ENCODE measurements at regions not wholly inside any gene's neighbourhood (a gene's known extent, or its start where the extent isn't known, plus 50 kb on each side); places are given as distances from the start of the nearest gene placed in this dataset.

DNA sequence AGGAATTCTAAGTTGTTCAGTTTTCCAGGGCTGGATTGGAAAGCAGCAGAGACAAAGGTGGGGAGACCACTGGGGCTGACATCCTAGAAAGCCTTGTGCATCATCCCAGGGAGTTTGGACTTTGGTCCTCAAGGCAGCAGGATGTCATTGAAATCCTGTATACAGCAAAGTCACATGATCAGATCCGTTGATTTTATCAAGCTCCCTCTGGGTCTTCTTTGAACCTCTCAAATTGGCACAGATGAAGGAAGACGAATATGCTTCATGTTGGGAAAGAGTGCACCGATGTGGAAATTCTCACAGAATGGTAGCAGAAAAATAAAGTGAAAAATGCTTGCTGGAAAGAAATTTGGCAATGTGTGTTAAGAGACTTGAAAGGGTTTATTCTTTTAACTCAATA is 149.8 kb upstream of the TMTC4 start:
- H3K9ac ChIP-seq (ENCODE audit: control insufficient read depth, extremely low read depth, insufficient read depth, low read length): no peak overlapping the region
- FAIRE-seq (no peak), DNase-seq (ENCODE audit: low read depth, low spot score) (no peak)
- H3K9me1 ChIP-seq (ENCODE audit: control insufficient read depth, extremely low read depth, insufficient read depth, low read length): no peaks in the 10 kb centered on the region
- H3K9me3 ChIP-seq (ENCODE audit: control insufficient read depth, low read depth, low read length): no peaks in the 10 kb centered on the region
- no peak for TF ChIP-seq EZH2 (IDR thresholded peaks at IDR 0.05; ENCODE audit: low read length)
- TF ChIP-seq, protein P1, sequence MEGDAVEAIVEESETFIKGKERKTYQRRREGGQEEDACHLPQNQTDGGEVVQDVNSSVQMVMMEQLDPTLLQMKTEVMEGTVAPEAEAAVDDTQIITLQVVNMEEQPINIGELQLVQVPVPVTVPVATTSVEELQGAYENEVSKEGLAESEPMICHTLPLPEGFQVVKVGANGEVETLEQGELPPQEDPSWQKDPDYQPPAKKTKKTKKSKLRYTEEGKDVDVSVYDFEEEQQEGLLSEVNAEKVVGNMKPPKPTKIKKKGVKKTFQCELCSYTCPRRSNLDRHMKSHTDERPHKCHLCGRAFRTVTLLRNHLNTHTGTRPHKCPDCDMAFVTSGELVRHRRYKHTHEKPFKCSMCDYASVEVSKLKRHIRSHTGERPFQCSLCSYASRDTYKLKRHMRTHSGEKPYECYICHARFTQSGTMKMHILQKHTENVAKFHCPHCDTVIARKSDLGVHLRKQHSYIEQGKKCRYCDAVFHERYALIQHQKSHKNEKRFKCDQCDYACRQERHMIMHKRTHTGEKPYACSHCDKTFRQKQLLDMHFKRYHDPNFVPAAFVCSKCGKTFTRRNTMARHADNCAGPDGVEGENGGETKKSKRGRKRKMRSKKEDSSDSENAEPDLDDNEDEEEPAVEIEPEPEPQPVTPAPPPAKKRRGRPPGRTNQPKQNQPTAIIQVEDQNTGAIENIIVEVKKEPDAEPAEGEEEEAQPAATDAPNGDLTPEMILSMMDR (optimal IDR thresholded peaks at IDR 0.05 in 1 of 3, IDR thresholded peaks at IDR 0.05 in 1 of 3, conservative IDR thresholded peaks at IDR 0.05 in 1 of 3; ENCODE audit: extremely low read depth in 1 of 3, insufficient read depth in 2 of 3, low read length in 3 of 3): no peak
- H3K36me3 ChIP-seq (ENCODE audit: control insufficient read depth in 2 of 2, extremely low read depth in 1 of 2, insufficient read depth in 2 of 2, low read length in 2 of 2): no peaks in the 10 kb centered on the region
- H3K27me3 ChIP-seq (ENCODE audit: control insufficient read depth, extremely low read depth, insufficient read depth, low read length): no peaks in the 10 kb centered on the region
- H4K20me1 ChIP-seq (ENCODE audit: control insufficient read depth, extremely low read depth, insufficient read depth, low read length): no peaks in the 10 kb centered on the region
- H3K27ac ChIP-seq (ENCODE audit: control insufficient read depth, insufficient read depth, low read length): no peak overlapping the region
- H3K4me1 ChIP-seq (ENCODE audit: control insufficient read depth, extremely low read depth, insufficient read depth, low read length): no peaks in the 10 kb centered on the region
- dilution Hi-C loops (cut with MboI; ENCODE audit: extremely low pct_ligation_motif_present, low sequenced_read_pairs): no loop called here
- H3K4me2 ChIP-seq (ENCODE audit: control insufficient read depth, extremely low read depth, insufficient read depth, low read depth, low read length): no peak overlapping the region
- H2AFZ ChIP-seq (ENCODE audit: control insufficient read depth, low read length): no peak overlapping the region
- no peaks in the 10 kb centered on the region for H3K79me2 ChIP-seq (ENCODE audit: control insufficient read depth, insufficient read depth, low read length)
- H3K4me3 ChIP-seq (ENCODE audit: control insufficient read depth in 2 of 3, extremely low read depth in 1 of 3, insufficient read depth in 2 of 3, low read depth in 1 of 3, low read length in 3 of 3): no peak overlapping the region

DNA sequence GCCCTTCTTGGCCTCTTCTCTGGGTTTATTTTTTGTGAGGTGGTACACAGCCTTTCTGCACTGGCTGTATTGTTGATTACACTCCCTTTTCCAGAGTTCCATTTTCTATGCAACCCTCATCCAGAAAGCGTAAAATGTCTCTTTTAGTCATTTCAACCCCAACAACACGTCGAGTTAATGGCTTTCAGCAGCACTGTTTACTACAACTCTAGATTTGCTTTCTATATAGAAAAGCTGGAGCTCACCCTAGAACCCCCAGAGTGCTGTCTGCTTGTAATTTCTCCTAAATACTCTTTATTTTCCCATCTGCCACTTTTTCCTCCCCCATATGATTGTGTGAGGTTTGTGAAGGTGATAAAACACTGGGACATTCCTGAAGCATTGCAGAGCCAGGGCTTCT is 148.9 kb upstream of the TMTC4 start:
- no peaks in the 10 kb centered on the region for H3K4me1 ChIP-seq (ENCODE audit: control insufficient read depth, extremely low read depth, insufficient read depth, low read length)
- no peak overlapping the region for H3K4me3 ChIP-seq (ENCODE audit: control insufficient read depth in 2 of 3, extremely low read depth in 1 of 3, insufficient read depth in 2 of 3, low read depth in 1 of 3, low read length in 3 of 3)
- no peak for TF ChIP-seq EZH2 (IDR thresholded peaks at IDR 0.05; ENCODE audit: low read length)
- TF ChIP-seq, protein P1 (optimal IDR thresholded peaks at IDR 0.05 in 1 of 3, IDR thresholded peaks at IDR 0.05 in 1 of 3, conservative IDR thresholded peaks at IDR 0.05 in 1 of 3; ENCODE audit: extremely low read depth in 1 of 3, insufficient read depth in 2 of 3, low read length in 3 of 3): no peak
- DNase-seq (ENCODE audit: low read depth, low spot score) (no peak), FAIRE-seq (no peak)
- H3K36me3 ChIP-seq (ENCODE audit: control insufficient read depth in 2 of 2, extremely low read depth in 1 of 2, insufficient read depth in 2 of 2, low read length in 2 of 2): no peaks in the 10 kb centered on the region
- no peak overlapping the region for H2AFZ ChIP-seq (ENCODE audit: control insufficient read depth, low read length)
- no peaks in the 10 kb centered on the region for H3K79me2 ChIP-seq (ENCODE audit: control insufficient read depth, insufficient read depth, low read length)
- no peaks in the 10 kb centered on the region for H3K9me3 ChIP-seq (ENCODE audit: control insufficient read depth, low read depth, low read length)
- H3K27ac ChIP-seq (ENCODE audit: control insufficient read depth, insufficient read depth, low read length): no peak overlapping the region
- no peaks in the 10 kb centered on the region for H3K27me3 ChIP-seq (ENCODE audit: control insufficient read depth, extremely low read depth, insufficient read depth, low read length)
- dilution Hi-C loops (cut with MboI; ENCODE audit: extremely low pct_ligation_motif_present, low sequenced_read_pairs): no loop called here
- H3K4me2 ChIP-seq (ENCODE audit: control insufficient read depth, extremely low read depth, insufficient read depth, low read depth, low read length): no peak overlapping the region
- H3K9ac ChIP-seq (ENCODE audit: control insufficient read depth, extremely low read depth, insufficient read depth, low read length): no peak overlapping the region
- no peaks in the 10 kb centered on the region for H3K9me1 ChIP-seq (ENCODE audit: control insufficient read depth, extremely low read depth, insufficient read depth, low read length)
- no peaks in the 10 kb centered on the region for H4K20me1 ChIP-seq (ENCODE audit: control insufficient read depth, extremely low read depth, insufficient read depth, low read length)
